ENCODE measurements at regions not wholly inside any gene's neighbourhood (a gene's known extent, or its start where the extent isn't known, plus 50 kb on each side); places are given as distances from the start of the nearest gene placed in this dataset.

DNA sequence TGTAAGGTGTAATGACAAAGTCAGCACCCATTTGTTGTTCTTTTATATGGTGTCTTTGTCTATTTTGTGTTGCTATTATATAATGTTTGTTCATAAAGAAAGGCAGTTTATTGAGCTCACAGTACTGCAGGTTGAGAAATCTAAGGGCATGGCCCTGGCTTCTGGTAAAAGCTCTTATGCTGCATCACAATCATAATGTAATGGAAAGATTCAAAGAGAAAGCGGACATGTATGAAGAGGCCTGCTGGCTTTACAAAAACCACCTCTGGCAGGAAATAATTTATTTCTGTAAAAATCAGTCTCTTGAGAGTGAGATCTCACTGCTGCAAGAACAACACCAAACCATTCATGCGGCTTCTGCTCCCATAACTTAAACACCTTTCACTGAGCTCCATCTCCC is 746.7 kb upstream of the FAM174A start:
- H3K36me3 Mint-ChIP-seq (ENCODE audit: insufficient read depth in 1 of 3, low read depth in 3 of 3): no peaks in the 10 kb centered on the region; a peak in 1 of 7 replicates
- no peaks in the 10 kb centered on the region for H4K20me1 ChIP-seq (ENCODE audit: control insufficient read depth, insufficient read depth, insufficient read length)
- no peak overlapping the region for H4K91ac ChIP-seq (ENCODE audit: insufficient read length, low read depth, low read length)
- no peak overlapping the region for H3K23ac ChIP-seq (ENCODE audit: insufficient read length, low read depth, low read length)
- H3T11ph ChIP-seq (ENCODE audit: low read length): no peak overlapping the region
- no peak overlapping the region for H3K27ac Mint-ChIP-seq
- no peaks in the 10 kb centered on the region for H3K4me1 ChIP-seq (ENCODE audit: insufficient read depth, low read length)
- no peak overlapping the region for H4K5ac ChIP-seq (ENCODE audit: insufficient read length, low read depth, low read length)
- no peak overlapping the region for H3K4me2 ChIP-seq (ENCODE audit: insufficient read depth, insufficient read length, low read length)
- H2AK5ac ChIP-seq (ENCODE audit: insufficient read length, low read length): no peak overlapping the region
- no peak overlapping the region for H2BK20ac ChIP-seq (ENCODE audit: low read depth, low read length, poor library complexity, severe bottlenecking)
- TF ChIP-seq, protein P1, sequence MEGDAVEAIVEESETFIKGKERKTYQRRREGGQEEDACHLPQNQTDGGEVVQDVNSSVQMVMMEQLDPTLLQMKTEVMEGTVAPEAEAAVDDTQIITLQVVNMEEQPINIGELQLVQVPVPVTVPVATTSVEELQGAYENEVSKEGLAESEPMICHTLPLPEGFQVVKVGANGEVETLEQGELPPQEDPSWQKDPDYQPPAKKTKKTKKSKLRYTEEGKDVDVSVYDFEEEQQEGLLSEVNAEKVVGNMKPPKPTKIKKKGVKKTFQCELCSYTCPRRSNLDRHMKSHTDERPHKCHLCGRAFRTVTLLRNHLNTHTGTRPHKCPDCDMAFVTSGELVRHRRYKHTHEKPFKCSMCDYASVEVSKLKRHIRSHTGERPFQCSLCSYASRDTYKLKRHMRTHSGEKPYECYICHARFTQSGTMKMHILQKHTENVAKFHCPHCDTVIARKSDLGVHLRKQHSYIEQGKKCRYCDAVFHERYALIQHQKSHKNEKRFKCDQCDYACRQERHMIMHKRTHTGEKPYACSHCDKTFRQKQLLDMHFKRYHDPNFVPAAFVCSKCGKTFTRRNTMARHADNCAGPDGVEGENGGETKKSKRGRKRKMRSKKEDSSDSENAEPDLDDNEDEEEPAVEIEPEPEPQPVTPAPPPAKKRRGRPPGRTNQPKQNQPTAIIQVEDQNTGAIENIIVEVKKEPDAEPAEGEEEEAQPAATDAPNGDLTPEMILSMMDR (conservative IDR thresholded peaks at IDR 0.05): no peak
- H3K27me3 ChIP-seq (ENCODE audit: insufficient read depth, low read length): no peaks in the 10 kb centered on the region
- H3K9me3 Mint-ChIP-seq: no peaks in the 10 kb centered on the region
- H3K27ac ChIP-seq (ENCODE audit: insufficient read length, low read depth, low read length): no peak overlapping the region
- H3K4ac ChIP-seq (ENCODE audit: low read depth, low read length): no peak overlapping the region
- no peak overlapping the region for H2BK12ac ChIP-seq (ENCODE audit: insufficient read length, low read depth, low read length)
- no peaks in the 10 kb centered on the region for H3K23me2 ChIP-seq (ENCODE audit: insufficient read length, low read depth, low read length, poor library complexity, severe bottlenecking)
- no peaks in the 10 kb centered on the region for H3K9me3 ChIP-seq (ENCODE audit: control insufficient read depth, low read depth, low read length)
- H3K9ac ChIP-seq (ENCODE audit: extremely low read depth, insufficient read length, low read length): no peak overlapping the region
- WGBS (ENCODE audit: extremely low coverage, insufficient read length, low lambda C conversion rate): no CpG with 5 or more reads among the region's 2 CpGs
- H3K4me3 Mint-ChIP-seq: no peak overlapping the region
- no peak overlapping the region for H2BK5ac ChIP-seq (ENCODE audit: insufficient read length, low read length)
- peaks cover 0 to 8% of the 10 kb centered on the region in 2 experiments; a peak in 1 of 4 replicates for H3K4me1 Mint-ChIP-seq
- H3K79me2 ChIP-seq (ENCODE audit: insufficient read depth, low read length): no peaks in the 10 kb centered on the region
- H3K79me1 ChIP-seq (ENCODE audit: insufficient read depth, low read depth, low read length, poor library complexity, severe bottlenecking): no peaks in the 10 kb centered on the region
- H3K14ac ChIP-seq (ENCODE audit: insufficient read depth, low read length): no peak overlapping the region
- no peak overlapping the region for H4K8ac ChIP-seq (replicated peaks; ENCODE audit: insufficient read length, low read depth, low read length)
- no peak for DNase-seq
- H2BK15ac ChIP-seq (ENCODE audit: low read depth, low read length): no peak overlapping the region
- no peak overlapping the region for H3K56ac ChIP-seq (ENCODE audit: insufficient read length, low read depth, low read length)
- no peak overlapping the region for H2BK120ac ChIP-seq (ENCODE audit: low read depth, low read length, poor library complexity, severe bottlenecking)
- no peak overlapping the region for H3K18ac ChIP-seq (ENCODE audit: insufficient read length, low read depth, low read length)
- no peaks in the 10 kb centered on the region for H3K27me3 Mint-ChIP-seq (ENCODE audit: low read depth)
- H2AFZ ChIP-seq (ENCODE audit: low read length): no peak overlapping the region
